NCI-H524 (cell line): ENCODE measurements at regions not wholly inside any gene's neighbourhood (a gene's known extent, or its start where the extent isn't known, plus 50 kb on each side); places are given as distances from the start of the nearest gene placed in this dataset.
"Not testable (repeated sequence)": the region's sequence is repeated elsewhere in the genome, so short reads cannot be mapped to it uniquely, and the experiment has no call there.

Source experiments
- DNase-seq, 2 experiments: peaks; one replicate each; lab custom pipeline; 2025; lab: John Stamatoyannopoulos, UW

GRCh38 chr6:169980826-169981450 is 229.5 kb downstream of the ERMARD start:
- no peak for DNase-seq

- no peak for DNase-seq
Measured at GRCh38 chr6:169979873-169980432, 228.5 kb downstream of the ERMARD start.

- DNase-seq: no peak
Measured at GRCh38 chr6:169978615-169979161, 227.3 kb downstream of the ERMARD start.

GRCh38 chr6:169977434-169978265 is 226.2 kb downstream of the ERMARD start:
- DNase-seq: no peak

GRCh38 chr6:169976301-169977081 is 225.1 kb downstream of the ERMARD start:
- no peak for DNase-seq

- DNase-seq: no peak
Measured at GRCh38 chr6:169975701-169976100, 224.3 kb downstream of the ERMARD start.

- DNase-seq: no peak
Measured at GRCh38 chr6:169975286-169975685, 223.9 kb downstream of the ERMARD start.

GRCh38 chr6:169974663-169975062 is 223.2 kb downstream of the ERMARD start:
- no peak for DNase-seq

GRCh38 chr6:169973588-169974467 is 222.4 kb downstream of the ERMARD start:
- DNase-seq: not testable (repeated sequence)

GRCh38 chr6:169972736-169973135 is 221.3 kb downstream of the ERMARD start:
- DNase-seq: no peak

GRCh38 chr6:169972101-169972651 is 220.8 kb downstream of the ERMARD start:
- no peak for DNase-seq

GRCh38 chr6:169971081-169971861 is 219.8 kb downstream of the ERMARD start:
- DNase-seq: no peak

- DNase-seq: no peak
Measured at GRCh38 chr6:169970306-169970988, 219.0 kb downstream of the ERMARD start.

- DNase-seq: no peak
Measured at GRCh38 chr6:169969372-169970099, 218.1 kb downstream of the ERMARD start.

GRCh38 chr6:169968541-169969270 is 217.3 kb downstream of the ERMARD start:
- no peak for DNase-seq

GRCh38 chr6:169967687-169968086 is 216.3 kb downstream of the ERMARD start:
- no peak for DNase-seq

- DNase-seq: no peak
Measured at GRCh38 chr6:169966312-169967181, 215.1 kb downstream of the ERMARD start.
